ENCODE measurements at regions not wholly inside any gene's neighbourhood (a gene's known extent, or its start where the extent isn't known, plus 50 kb on each side); places are given as distances from the start of the nearest gene placed in this dataset.
"Not testable (repeated sequence)": the region's sequence is repeated elsewhere in the genome, so short reads cannot be mapped to it uniquely, and the experiment has no call there.

- Histone ChIP-seq H3K27ac (replicated peaks; ENCODE audit: low read length) (no peak overlapping the region), H3K36me3 (replicated peaks in 1 of 2; ENCODE audit: control insufficient read depth in 2 of 2, insufficient read depth in 2 of 2, low read length in 2 of 2) (no peaks in the 10 kb centered on the region), H2BK12ac (ENCODE audit: low read length) (no peak overlapping the region), H3K4me2 (ENCODE audit: insufficient read depth, low read length, poor library complexity, severe bottlenecking) (no peak overlapping the region), H2AFZ (ENCODE audit: low read length) (no peak overlapping the region), H3K4me1 (ENCODE audit: control insufficient read depth in 2 of 2, insufficient read depth in 1 of 2, low read depth in 1 of 2, low read length in 2 of 2) (peaks cover 8 to 12% of the 10 kb centered on the region in 2 donors), H3K27me3 (ENCODE audit: control insufficient read depth in 3 of 3, insufficient read depth in 3 of 3, low read depth in 1 of 3, low read length in 3 of 3) (peaks cover 0 to 19% (median 0%) of the 10 kb centered on the region in 3 experiments), H3K4ac (ENCODE audit: low read length) (no peak overlapping the region), H2BK120ac (ENCODE audit: low read depth, low read length) (no peak overlapping the region), H3K14ac (ENCODE audit: low read length) (peak overlapping the region; percentile 23), H3K9ac (ENCODE audit: low read depth, low read length, poor library complexity) (no peak overlapping the region), H2BK5ac (ENCODE audit: low read length) (no peak overlapping the region), H4K91ac (ENCODE audit: low read depth, low read length, poor library complexity) (no peak overlapping the region), H3K79me1 (ENCODE audit: low read depth, low read length) (no peaks in the 10 kb centered on the region), H3K23ac (ENCODE audit: low read depth, low read length, poor library complexity) (no peak overlapping the region), H3K9me3 (replicated peaks in 1 of 2; ENCODE audit: control insufficient read depth in 2 of 2, insufficient read depth in 1 of 2, low read depth in 1 of 2, low read length in 2 of 2) (no peaks in the 10 kb centered on the region), H3K18ac (ENCODE audit: low read length) (peak overlapping the region; percentile 39), H2AK5ac (ENCODE audit: low read depth, low read length) (peak overlapping the region; percentile 66), H2BK15ac (ENCODE audit: low read length) (peak overlapping the region; percentile 24), H4K8ac (ENCODE audit: low read depth, low read length) (no peak overlapping the region), H3K4me3 (ENCODE audit: low read length in 2 of 2) (no peak overlapping the region)
- no peak for DNase-seq (ENCODE audit: low spot score)
- no CpG with 5 or more reads among the region's 10 CpGs for WGBS, 2 donors (ENCODE audit: extremely low coverage in 2 of 2, insufficient read length in 2 of 2, insufficient replicate concordance in 1 of 2)
These were observed 540.7 kb upstream of the CADM1 start for GRCh38 chr11:116044941-116045340.

DNA sequence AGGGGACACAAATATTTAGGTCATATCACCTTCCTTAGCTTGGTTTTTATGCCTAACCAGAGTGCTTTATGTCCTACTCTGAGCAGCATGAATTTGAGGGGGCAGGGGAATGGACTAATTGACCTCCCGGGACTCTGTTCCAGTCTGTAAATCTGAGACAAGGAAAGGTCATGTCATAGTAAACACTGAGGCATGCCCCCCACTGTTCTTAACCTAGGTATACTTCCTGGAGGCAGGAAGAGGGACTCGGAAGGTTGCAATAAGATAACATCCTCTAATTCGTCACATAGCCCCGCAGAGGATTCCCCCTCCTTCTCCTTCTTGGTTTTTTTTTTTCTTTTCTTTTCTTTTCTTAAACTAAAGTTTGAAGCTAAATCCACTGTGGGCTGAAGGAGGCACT, 540.3 kb upstream of the CADM1 start:
- no peaks in the 10 kb centered on the region for H3K36me3 ChIP-seq (replicated peaks in 1 of 2; ENCODE audit: control insufficient read depth in 2 of 2, insufficient read depth in 2 of 2, low read length in 2 of 2)
- H3K9ac ChIP-seq (ENCODE audit: low read depth, low read length, poor library complexity) = no peak overlapping the region
- DNase-seq (ENCODE audit: low spot score) = no peak
- H4K91ac ChIP-seq (ENCODE audit: low read depth, low read length, poor library complexity) = no peak overlapping the region
- H3K4ac ChIP-seq (ENCODE audit: low read length) = no peak overlapping the region
- no peaks in the 10 kb centered on the region for H3K9me3 ChIP-seq (replicated peaks in 1 of 2; ENCODE audit: control insufficient read depth in 2 of 2, insufficient read depth in 1 of 2, low read depth in 1 of 2, low read length in 2 of 2)
- no peak overlapping the region for H3K4me2 ChIP-seq (ENCODE audit: insufficient read depth, low read length, poor library complexity, severe bottlenecking)
- H2BK120ac ChIP-seq (ENCODE audit: low read depth, low read length) = no peak overlapping the region
- H3K4me1 ChIP-seq (ENCODE audit: control insufficient read depth in 2 of 2, insufficient read depth in 1 of 2, low read depth in 1 of 2, low read length in 2 of 2) = peaks cover 8 to 12% of the 10 kb centered on the region in 2 donors
- H3K18ac ChIP-seq (ENCODE audit: low read length) = no peak overlapping the region
- H4K8ac ChIP-seq (ENCODE audit: low read depth, low read length) = no peak overlapping the region
- no peak overlapping the region for H2AFZ ChIP-seq (ENCODE audit: low read length)
- H3K4me3 ChIP-seq (ENCODE audit: low read length in 2 of 2) = no peak overlapping the region
- H2BK15ac ChIP-seq (ENCODE audit: low read length) = no peak overlapping the region
- no peak overlapping the region for H3K23ac ChIP-seq (ENCODE audit: low read depth, low read length, poor library complexity)
- H3K27me3 ChIP-seq (ENCODE audit: control insufficient read depth in 3 of 3, insufficient read depth in 3 of 3, low read depth in 1 of 3, low read length in 3 of 3) = peaks cover 0 to 15% (median 0%) of the 10 kb centered on the region in 3 experiments
- H2BK5ac ChIP-seq (ENCODE audit: low read length) = no peak overlapping the region
- no CpG with 5 or more reads among the region's 4 CpGs for WGBS, 2 donors (ENCODE audit: extremely low coverage in 2 of 2, insufficient read length in 2 of 2, insufficient replicate concordance in 1 of 2)
- H2AK5ac ChIP-seq (ENCODE audit: low read depth, low read length) = no peak overlapping the region
- no peak overlapping the region for H3K27ac ChIP-seq (replicated peaks; ENCODE audit: low read length)
- H2BK12ac ChIP-seq (ENCODE audit: low read length) = no peak overlapping the region
- no peak overlapping the region for H3K14ac ChIP-seq (ENCODE audit: low read length)
- H3K79me1 ChIP-seq (ENCODE audit: low read depth, low read length) = no peaks in the 10 kb centered on the region

GRCh38 chr11:116043857-116044256, 539.6 kb upstream of the CADM1 start:
- no peaks in the 10 kb centered on the region for H3K9me3 ChIP-seq (replicated peaks in 1 of 2; ENCODE audit: control insufficient read depth in 2 of 2, insufficient read depth in 1 of 2, low read depth in 1 of 2, low read length in 2 of 2)
- no peak overlapping the region for H2AFZ ChIP-seq (ENCODE audit: low read length)
- no CpG with 5 or more reads among the region's 2 CpGs for WGBS, 2 donors (ENCODE audit: extremely low coverage in 2 of 2, insufficient read length in 2 of 2, insufficient replicate concordance in 1 of 2)
- no peak for DNase-seq (ENCODE audit: low spot score)
- H3K36me3 ChIP-seq (replicated peaks in 1 of 2; ENCODE audit: control insufficient read depth in 2 of 2, insufficient read depth in 2 of 2, low read length in 2 of 2) = no peaks in the 10 kb centered on the region
- H3K27me3 ChIP-seq (ENCODE audit: control insufficient read depth in 3 of 3, insufficient read depth in 3 of 3, low read depth in 1 of 3, low read length in 3 of 3) = peaks cover 0 to 10% (median 0%) of the 10 kb centered on the region in 3 experiments
- no peak overlapping the region for H3K18ac ChIP-seq (ENCODE audit: low read length)
- no peak overlapping the region for H3K4me2 ChIP-seq (ENCODE audit: insufficient read depth, low read length, poor library complexity, severe bottlenecking)
- H2BK15ac ChIP-seq (ENCODE audit: low read length) = no peak overlapping the region
- H3K14ac ChIP-seq (ENCODE audit: low read length) = no peak overlapping the region
- H3K4ac ChIP-seq (ENCODE audit: low read length) = no peak overlapping the region
- H3K27ac ChIP-seq (replicated peaks; ENCODE audit: low read length) = no peak overlapping the region
- no peak overlapping the region for H4K91ac ChIP-seq (ENCODE audit: low read depth, low read length, poor library complexity)
- H3K23ac ChIP-seq (ENCODE audit: low read depth, low read length, poor library complexity) = no peak overlapping the region
- H3K4me1 ChIP-seq (ENCODE audit: control insufficient read depth in 2 of 2, insufficient read depth in 1 of 2, low read depth in 1 of 2, low read length in 2 of 2) = peaks cover 8 to 12% of the 10 kb centered on the region in 2 donors
- H3K79me1 ChIP-seq (ENCODE audit: low read depth, low read length) = no peaks in the 10 kb centered on the region
- no peak overlapping the region for H2BK120ac ChIP-seq (ENCODE audit: low read depth, low read length)
- H2BK5ac ChIP-seq (ENCODE audit: low read length) = no peak overlapping the region
- no peak overlapping the region for H4K8ac ChIP-seq (ENCODE audit: low read depth, low read length)
- H3K4me3 ChIP-seq (ENCODE audit: low read length in 2 of 2) = no peak overlapping the region
- no peak overlapping the region for H2AK5ac ChIP-seq (ENCODE audit: low read depth, low read length)
- no peak overlapping the region for H2BK12ac ChIP-seq (ENCODE audit: low read length)
- no peak overlapping the region for H3K9ac ChIP-seq (ENCODE audit: low read depth, low read length, poor library complexity)

DNA sequence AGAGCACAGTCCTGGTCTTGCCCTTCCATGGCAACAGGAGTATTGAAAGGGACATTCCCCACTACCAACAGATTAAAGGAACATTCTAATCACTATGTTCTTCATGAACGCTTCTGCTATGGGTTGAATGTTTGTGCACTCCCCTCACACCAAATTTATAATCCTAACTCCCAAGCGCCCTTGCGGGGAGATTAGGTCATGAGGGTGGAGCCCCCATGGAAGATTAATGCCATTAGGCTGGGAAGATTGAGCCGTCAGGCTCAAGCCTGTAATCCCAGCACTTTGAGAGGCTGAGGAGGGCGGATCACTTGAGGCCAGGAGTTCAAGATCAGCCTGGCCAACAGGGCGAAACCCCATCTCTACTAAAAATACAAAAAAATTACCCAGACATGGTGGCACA, 538.8 kb upstream of the CADM1 start:
- H3K23ac ChIP-seq (ENCODE audit: low read depth, low read length, poor library complexity); H3K27ac ChIP-seq (replicated peaks; ENCODE audit: low read length); H2BK15ac ChIP-seq (ENCODE audit: low read length); DNase-seq (ENCODE audit: low spot score); H3K14ac ChIP-seq (ENCODE audit: low read length); H4K8ac ChIP-seq (ENCODE audit: low read depth, low read length); H2AFZ ChIP-seq (ENCODE audit: low read length); H3K9me3 ChIP-seq (replicated peaks in 1 of 2; ENCODE audit: control insufficient read depth in 2 of 2, insufficient read depth in 1 of 2, low read depth in 1 of 2, low read length in 2 of 2); H2AK5ac ChIP-seq (ENCODE audit: low read depth, low read length); H2BK120ac ChIP-seq (ENCODE audit: low read depth, low read length); H3K79me1 ChIP-seq (ENCODE audit: low read depth, low read length); H2BK5ac ChIP-seq (ENCODE audit: low read length); H3K36me3 ChIP-seq (replicated peaks in 1 of 2; ENCODE audit: control insufficient read depth in 2 of 2, insufficient read depth in 2 of 2, low read length in 2 of 2); H3K9ac ChIP-seq (ENCODE audit: low read depth, low read length, poor library complexity); H3K4me2 ChIP-seq (ENCODE audit: insufficient read depth, low read length, poor library complexity, severe bottlenecking); H3K4me3 ChIP-seq (ENCODE audit: low read length in 2 of 2); H3K18ac ChIP-seq (ENCODE audit: low read length); H2BK12ac ChIP-seq (ENCODE audit: low read length); H3K4ac ChIP-seq (ENCODE audit: low read length); H4K91ac ChIP-seq (ENCODE audit: low read depth, low read length, poor library complexity): not testable (repeated sequence)
- Histone ChIP-seq H3K4me1 (ENCODE audit: control insufficient read depth in 2 of 2, insufficient read depth in 1 of 2, low read depth in 1 of 2, low read length in 2 of 2) (peaks cover 8 to 12% of the 10 kb centered on the region in 2 donors), H3K27me3 (ENCODE audit: control insufficient read depth in 3 of 3, insufficient read depth in 3 of 3, low read depth in 1 of 3, low read length in 3 of 3) (peaks cover 0 to 13% (median 0%) of the 10 kb centered on the region in 3 experiments)
- WGBS, 2 donors (ENCODE audit: extremely low coverage in 2 of 2, insufficient read length in 2 of 2, insufficient replicate concordance in 1 of 2) = no CpG with 5 or more reads among the region's 6 CpGs

All from neuronal stem cell (in vitro differentiated cells).